ENCODE measurements at regions not wholly inside any gene's neighbourhood (a gene's known extent, or its start where the extent isn't known, plus 50 kb on each side); places are given as distances from the start of the nearest gene placed in this dataset.

- TF ChIP-seq TARDBP (IDR thresholded peaks at IDR 0.05) (no peak), ELF4 (IDR thresholded peaks at IDR 0.05) (no peak), BHLHE40 (IDR thresholded peaks at IDR 0.05; ENCODE audit: borderline replicate concordance) (no peak), ZNF384 (IDR thresholded peaks at IDR 0.05) (no peak), HDGF (IDR thresholded peaks at IDR 0.05; ENCODE audit: borderline replicate concordance) (no peak), SP1 (IDR thresholded peaks at IDR 0.05) (no peak), FOXK2 (IDR thresholded peaks at IDR 0.05) (no peak), NFRKB (IDR thresholded peaks at IDR 0.05) (no peak), FOXM1 (IDR thresholded peaks at IDR 0.05; ENCODE audit: borderline replicate concordance) (no peak), FOXA1 (IDR thresholded peaks at IDR 0.05) (no peak), ARNT (IDR thresholded peaks at IDR 0.05) (no peak), SUZ12 (IDR thresholded peaks at IDR 0.05) (no peak), LEF1 (IDR thresholded peaks at IDR 0.05; ENCODE audit: borderline replicate concordance) (no peak)
Measured at GRCh38 chr2:176997792-176998169, 214.8 kb upstream of the HNRNPA3 start.

All from HEK293T (cell line).